Transverse colon (tissue), 4 donors: ENCODE measurements at regions not wholly inside any gene's neighbourhood (a gene's known extent, or its start where the extent isn't known, plus 50 kb on each side); places are given as distances from the start of the nearest gene placed in this dataset.

Experiments used
- EP300 ChIP-seq: sonication (generic); formaldehyde crosslinking; IDR thresholded peaks from one replicate; pipeline ENCODE4 v1.6.1; 2017; ENCODE audit warnings: antibody characterized with exemption, low read depth
- POLR2A ChIP-seq: fragments of 450-650 bp; IDR thresholded peaks from one replicate; pipeline ENCODE4 v1.6.1; 2016; ENCODE audit warnings: antibody characterized with exemption, mild to moderate bottlenecking, moderate library complexity
- POLR2AphosphoS5 ChIP-seq, 3 donors: sonication (generic); formaldehyde crosslinking; IDR thresholded peaks; one replicate each; pipeline ENCODE4 v1.6.1; 2016; ENCODE audit warnings: antibody characterized with exemption in 3 of 3
- TF ChIP-seq, protein P1 (sequence below), 5 experiments: fragments of 200-600 bp in 3 of 5; fragments of 450-650 bp in 2 of 5; sonication (generic) in 3 of 5; IDR thresholded peaks; 1 replicate in 2 of 5; 2 replicates in 3 of 5; pipeline ENCODE4 v1.5.1; 2016 to 2017; ENCODE audit warnings: antibody characterized with exemption in 5 of 5, inconsistent platforms in 3 of 5, mild to moderate bottlenecking in 2 of 5, moderate library complexity in 1 of 5

DNA sequence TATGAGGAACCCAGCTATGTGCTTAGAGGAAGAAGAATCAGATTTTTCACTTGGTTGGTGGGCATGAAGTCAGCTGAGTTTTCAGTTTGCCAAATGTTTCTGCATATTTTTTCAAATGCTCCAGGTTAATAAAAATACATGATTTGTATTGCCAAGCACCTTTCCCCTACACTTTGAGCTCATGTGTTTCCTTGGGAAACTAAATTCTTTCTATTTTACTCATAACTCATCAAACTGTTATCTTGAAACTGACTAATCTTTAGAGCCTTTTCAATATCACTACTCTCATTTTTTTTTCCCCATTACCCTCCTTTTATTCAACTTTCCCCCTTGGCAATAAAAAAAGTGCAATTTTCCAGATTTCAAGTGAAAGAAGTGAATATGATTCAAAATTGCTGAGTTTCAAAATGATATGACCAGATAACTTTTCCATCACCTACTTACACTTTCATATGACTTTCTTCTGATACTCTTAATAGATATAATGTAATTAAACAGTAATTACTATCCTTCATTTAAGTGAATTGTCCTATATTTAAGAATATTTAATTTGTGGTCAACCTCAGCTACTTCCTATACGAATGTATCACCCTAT, 91.9 kb upstream of the SOX6 start:
- TF ChIP-seq POLR2A (no peak), EP300 (no peak), POLR2AphosphoS5 (IDR thresholded peaks at IDR 0.05) (no peak)
- TF ChIP-seq, protein P1, sequence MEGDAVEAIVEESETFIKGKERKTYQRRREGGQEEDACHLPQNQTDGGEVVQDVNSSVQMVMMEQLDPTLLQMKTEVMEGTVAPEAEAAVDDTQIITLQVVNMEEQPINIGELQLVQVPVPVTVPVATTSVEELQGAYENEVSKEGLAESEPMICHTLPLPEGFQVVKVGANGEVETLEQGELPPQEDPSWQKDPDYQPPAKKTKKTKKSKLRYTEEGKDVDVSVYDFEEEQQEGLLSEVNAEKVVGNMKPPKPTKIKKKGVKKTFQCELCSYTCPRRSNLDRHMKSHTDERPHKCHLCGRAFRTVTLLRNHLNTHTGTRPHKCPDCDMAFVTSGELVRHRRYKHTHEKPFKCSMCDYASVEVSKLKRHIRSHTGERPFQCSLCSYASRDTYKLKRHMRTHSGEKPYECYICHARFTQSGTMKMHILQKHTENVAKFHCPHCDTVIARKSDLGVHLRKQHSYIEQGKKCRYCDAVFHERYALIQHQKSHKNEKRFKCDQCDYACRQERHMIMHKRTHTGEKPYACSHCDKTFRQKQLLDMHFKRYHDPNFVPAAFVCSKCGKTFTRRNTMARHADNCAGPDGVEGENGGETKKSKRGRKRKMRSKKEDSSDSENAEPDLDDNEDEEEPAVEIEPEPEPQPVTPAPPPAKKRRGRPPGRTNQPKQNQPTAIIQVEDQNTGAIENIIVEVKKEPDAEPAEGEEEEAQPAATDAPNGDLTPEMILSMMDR (IDR thresholded peaks at IDR 0.05): no peak
